ENCODE measurements at regions not wholly inside any gene's neighbourhood (a gene's known extent, or its start where the extent isn't known, plus 50 kb on each side); places are given as distances from the start of the nearest gene placed in this dataset.
A peak's percentile ranks its signal among the peaks of the same experiment; 100 is the strongest.
"Not testable (repeated sequence)": the region's sequence is repeated elsewhere in the genome, so short reads cannot be mapped to it uniquely, and the experiment has no call there.

- H3K27ac ChIP-seq = no peak overlapping the region
- no peaks in the 10 kb centered on the region for H3K4me1 ChIP-seq
- DNase-seq (no peak), ATAC-seq (no peak)
- H3K27me3 ChIP-seq = no peaks in the 10 kb centered on the region
- 69 to 70% methylated on average over 2 of the region's 2 CpGs for WGBS, 2 donors
- no peaks in the 10 kb centered on the region for H3K36me3 ChIP-seq (replicated peaks in 1 of 2; ENCODE audit: insufficient read depth in 1 of 2, low read depth in 2 of 2)
- no peak overlapping the region for H3K4me3 ChIP-seq
- TF ChIP-seq POLR2A (IDR thresholded peaks at IDR 0.05) (no peak), CTCF (IDR thresholded peaks at IDR 0.05) (no peak)
- H3K9me3 ChIP-seq = no peaks in the 10 kb centered on the region
- intact Hi-C loops (cut with DNase I) = no loop called here
Measured at GRCh38 chr3:27553886-27554540, 69.8 kb upstream of the SLC4A7 start.

GRCh38 chr3:27552708-27553107 lies 68.5 kb upstream of the SLC4A7 start:
- DNase-seq; intact Hi-C loops (cut with DNase I); H3K27ac ChIP-seq; H3K4me1 ChIP-seq; H3K36me3 ChIP-seq (replicated peaks in 1 of 2; ENCODE audit: insufficient read depth in 1 of 2, low read depth in 2 of 2); H3K9me3 ChIP-seq; ATAC-seq; H3K27me3 ChIP-seq; H3K4me3 ChIP-seq: not testable (repeated sequence)
- WGBS, 2 donors = 68 to 78% methylated on average over 5 of the region's 5 CpGs

GRCh38 chr3:27551413-27551812 lies 67.2 kb upstream of the SLC4A7 start:
- ATAC-seq; H3K27ac ChIP-seq; H3K9me3 ChIP-seq; H3K27me3 ChIP-seq; DNase-seq; H3K4me3 ChIP-seq; intact Hi-C loops (cut with DNase I); H3K36me3 ChIP-seq (replicated peaks in 1 of 2; ENCODE audit: insufficient read depth in 1 of 2, low read depth in 2 of 2); H3K4me1 ChIP-seq: not testable (repeated sequence)
- 49 to 63% methylated on average over 3 to 4 of the region's 4 CpGs for WGBS, 2 donors

GRCh38 chr3:27545061-27545460 lies 60.9 kb upstream of the SLC4A7 start:
- Histone ChIP-seq H3K4me1 (no peaks in the 10 kb centered on the region), H3K36me3 (replicated peaks in 1 of 2; ENCODE audit: insufficient read depth in 1 of 2, low read depth in 2 of 2) (no peaks in the 10 kb centered on the region), H3K9me3 (no peaks in the 10 kb centered on the region), H3K4me3 (no peak overlapping the region), H3K27me3 (no peaks in the 10 kb centered on the region), H3K27ac (no peak overlapping the region)
- no peak for DNase-seq
- intact Hi-C loops (cut with DNase I) = no loop called here
- ATAC-seq = no peak
- 41 to 67% methylated on average over 1 of the region's 1 CpG for WGBS, 2 donors
- TF ChIP-seq CTCF (IDR thresholded peaks at IDR 0.05) = no peak
- no peak for TF ChIP-seq POLR2A (IDR thresholded peaks at IDR 0.05)

- WGBS, 2 donors = 60 to 73% methylated on average over 3 of the region's 3 CpGs
- peak; percentile 35 for ATAC-seq
Measured at GRCh38 chr3:27544372-27544865, 60.2 kb upstream of the SLC4A7 start.

More at GRCh38 chr3:27544372-27544865, 60.2 kb upstream of the SLC4A7 start:
- intact Hi-C loops (cut with DNase I) = no loop called here
- Histone ChIP-seq H3K36me3 (replicated peaks in 1 of 2; ENCODE audit: insufficient read depth in 1 of 2, low read depth in 2 of 2) (no peaks in the 10 kb centered on the region), H3K27ac (no peak overlapping the region), H3K4me1 (no peaks in the 10 kb centered on the region), H3K9me3 (no peaks in the 10 kb centered on the region), H3K27me3 (no peaks in the 10 kb centered on the region), H3K4me3 (no peak overlapping the region)
- TF ChIP-seq POLR2A (IDR thresholded peaks at IDR 0.05) (no peak), CTCF (IDR thresholded peaks at IDR 0.05) (no peak)
- no peak for DNase-seq

Data from body of pancreas (tissue), 4 donors.